Fibroblast of skin of back (primary cell): ENCODE measurements at regions not wholly inside any gene's neighbourhood (a gene's known extent, or its start where the extent isn't known, plus 50 kb on each side); places are given as distances from the start of the nearest gene placed in this dataset.

Source experiments
- DNase-seq: peaks from one replicate; pipeline ENCODE4 v3.0.0-alpha.2; 2013

GRCh38 chr12:89948271-89949175 lies 239.9 kb upstream of the ATP2B1 start:
- no peak for DNase-seq

DNA sequence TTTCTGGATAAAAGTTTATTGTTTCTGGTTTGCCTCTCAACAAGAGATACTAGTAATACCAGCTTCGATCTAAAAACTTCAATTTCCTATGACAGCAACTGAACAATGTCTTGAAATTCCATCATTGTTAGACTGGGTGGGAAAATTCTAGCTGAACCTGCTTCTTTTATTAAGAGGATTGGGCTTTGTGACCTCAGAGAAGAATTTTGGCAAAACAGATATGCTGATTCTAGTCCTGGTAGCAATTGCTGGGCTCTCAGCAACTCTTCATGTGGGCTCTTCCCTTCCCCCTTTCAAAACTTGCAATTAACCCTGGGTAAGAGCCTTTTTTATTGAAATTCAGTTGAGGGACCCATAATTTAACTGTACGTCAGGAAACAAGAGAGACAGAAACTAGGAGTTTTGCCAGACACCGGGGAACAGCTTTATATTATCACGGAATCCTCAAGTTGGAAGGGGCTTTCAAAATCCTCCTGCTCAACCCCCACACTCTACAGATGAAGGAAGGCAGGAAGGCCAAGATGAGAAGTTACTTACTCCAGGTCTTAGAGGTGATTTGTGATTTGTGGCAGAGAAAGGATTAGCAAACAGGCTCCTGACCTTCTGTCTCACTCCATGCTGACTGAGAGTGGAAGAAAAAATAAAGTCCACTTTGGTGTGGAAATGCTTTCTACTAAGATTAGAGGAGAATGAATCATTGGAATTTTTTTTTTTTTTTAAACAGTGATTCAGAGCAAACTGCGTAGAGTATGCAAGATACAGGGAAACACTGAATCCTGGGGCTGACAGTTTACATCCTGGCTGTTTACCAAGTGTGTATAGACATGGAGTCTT lies 239.0 kb upstream of the ATP2B1 start:
- peak; percentile 88 for DNase-seq

GRCh38 chr12:89946518-89947135 lies 238.0 kb upstream of the ATP2B1 start:
- DNase-seq: no peak

GRCh38 chr12:89945123-89945522 lies 236.5 kb upstream of the ATP2B1 start:
- DNase-seq: no peak

- DNase-seq: no peak
Measured at GRCh38 chr12:89943463-89943862, 234.8 kb upstream of the ATP2B1 start.

- DNase-seq: no peak
Measured at GRCh38 chr12:89941436-89941835, 232.8 kb upstream of the ATP2B1 start.

- DNase-seq: no peak
Measured at GRCh38 chr12:89939522-89940215, 231.0 kb upstream of the ATP2B1 start.

DNA sequence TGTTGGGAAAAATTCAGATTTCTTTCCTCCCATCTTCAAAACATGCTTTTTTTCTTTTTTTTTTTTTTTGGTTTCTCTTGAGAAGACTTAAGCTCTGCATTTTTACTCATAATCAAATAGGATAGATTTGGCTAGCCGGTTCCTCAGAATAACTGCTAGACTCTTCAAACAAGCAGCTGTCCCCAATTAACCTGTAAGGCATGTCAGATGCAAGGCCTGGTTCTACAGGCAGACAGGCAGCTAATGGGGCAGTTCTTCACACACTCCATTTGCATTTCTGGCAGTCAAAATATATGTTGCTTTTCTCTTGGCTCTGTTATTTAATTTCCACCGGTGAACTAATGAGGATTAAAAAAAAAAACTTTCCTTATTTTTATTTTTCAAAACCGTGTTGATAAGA lies 228.0 kb upstream of the ATP2B1 start:
- no peak for DNase-seq

DNA sequence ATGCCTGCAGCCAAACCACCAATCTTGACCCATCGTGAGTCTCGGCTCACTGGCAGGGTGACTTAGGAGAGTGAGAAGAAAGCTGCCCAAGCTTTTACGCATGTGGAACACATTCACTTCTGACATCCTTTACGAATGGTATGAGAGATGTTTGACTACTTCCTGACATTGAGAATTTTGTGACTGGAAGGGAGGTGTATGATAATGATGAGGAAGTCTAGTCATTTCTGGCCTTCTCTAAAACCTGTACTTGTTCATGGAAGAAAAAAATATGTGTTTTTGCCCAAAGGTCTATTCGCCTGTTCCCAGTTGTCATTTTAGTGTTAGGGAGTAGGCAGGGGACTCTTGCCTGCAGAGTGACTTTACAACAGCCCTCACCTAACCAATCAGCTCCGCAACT lies 227.2 kb upstream of the ATP2B1 start:
- DNase-seq: no peak

- no peak for DNase-seq
Measured at GRCh38 chr12:89933911-89934310, 225.3 kb upstream of the ATP2B1 start.

GRCh38 chr12:89932954-89933353 lies 224.3 kb upstream of the ATP2B1 start:
- DNase-seq: peak; percentile 50

- no peak for DNase-seq
Measured at GRCh38 chr12:89928467-89928866, 219.8 kb upstream of the ATP2B1 start.

GRCh38 chr12:89927226-89927698 lies 218.6 kb upstream of the ATP2B1 start:
- no peak for DNase-seq

DNA sequence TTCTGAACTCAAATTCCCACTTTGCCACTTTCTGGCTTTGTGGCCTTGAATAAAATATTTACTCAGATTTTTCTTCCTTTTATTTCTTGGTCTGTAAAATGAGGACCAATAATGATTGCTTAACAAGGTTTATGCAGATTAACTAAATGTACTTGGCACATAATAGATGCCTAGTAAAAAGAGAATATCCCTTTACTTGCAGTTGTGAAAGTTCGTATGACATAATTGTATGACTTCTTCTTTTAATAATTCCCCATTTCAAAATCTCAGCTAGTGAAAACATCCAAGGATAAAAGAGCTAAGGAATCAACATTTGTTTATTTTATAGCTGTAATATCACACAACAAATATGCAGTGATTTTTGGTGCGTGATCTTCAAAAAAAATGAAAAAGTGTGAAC lies 215.6 kb upstream of the ATP2B1 start:
- DNase-seq: no peak

DNA sequence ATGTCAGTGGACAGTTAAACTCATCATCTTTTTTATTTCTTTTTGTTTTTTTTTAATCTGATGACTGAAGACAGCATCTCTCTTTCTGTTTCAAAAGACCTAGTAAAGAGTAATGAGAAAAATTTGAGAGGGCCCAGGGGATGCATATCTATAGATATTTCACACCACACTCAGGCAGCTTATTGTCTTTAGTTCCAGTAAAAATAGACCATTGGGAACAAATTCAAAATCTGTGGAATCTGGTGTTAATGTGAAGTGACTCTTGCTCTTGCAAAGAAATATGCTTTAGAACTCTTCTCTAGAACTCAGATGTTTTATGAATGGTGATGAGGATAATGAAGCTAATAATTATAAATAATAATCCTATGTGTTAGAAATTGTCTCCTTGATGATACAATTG lies 214.5 kb upstream of the ATP2B1 start:
- DNase-seq: peak; percentile 58

DNA sequence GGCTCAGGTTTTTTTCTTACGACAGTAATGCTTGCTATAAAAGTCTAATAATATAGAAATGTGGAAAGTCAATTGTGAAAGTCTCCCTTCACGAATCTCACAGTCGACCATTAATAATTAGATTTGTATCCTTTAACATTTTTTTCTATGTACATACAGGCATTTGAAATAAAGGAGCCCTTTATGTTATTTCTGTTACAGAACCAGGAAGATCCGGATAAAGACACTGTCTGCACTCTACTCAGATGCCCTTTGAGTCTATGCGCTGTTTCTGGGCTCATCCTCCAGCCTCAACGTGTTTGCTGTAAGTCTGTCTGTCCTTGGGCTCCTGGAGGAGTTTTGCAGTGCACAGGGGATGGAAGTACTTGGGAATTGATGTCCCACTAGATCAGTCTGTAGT lies 212.2 kb upstream of the ATP2B1 start:
- no peak for DNase-seq

DNA sequence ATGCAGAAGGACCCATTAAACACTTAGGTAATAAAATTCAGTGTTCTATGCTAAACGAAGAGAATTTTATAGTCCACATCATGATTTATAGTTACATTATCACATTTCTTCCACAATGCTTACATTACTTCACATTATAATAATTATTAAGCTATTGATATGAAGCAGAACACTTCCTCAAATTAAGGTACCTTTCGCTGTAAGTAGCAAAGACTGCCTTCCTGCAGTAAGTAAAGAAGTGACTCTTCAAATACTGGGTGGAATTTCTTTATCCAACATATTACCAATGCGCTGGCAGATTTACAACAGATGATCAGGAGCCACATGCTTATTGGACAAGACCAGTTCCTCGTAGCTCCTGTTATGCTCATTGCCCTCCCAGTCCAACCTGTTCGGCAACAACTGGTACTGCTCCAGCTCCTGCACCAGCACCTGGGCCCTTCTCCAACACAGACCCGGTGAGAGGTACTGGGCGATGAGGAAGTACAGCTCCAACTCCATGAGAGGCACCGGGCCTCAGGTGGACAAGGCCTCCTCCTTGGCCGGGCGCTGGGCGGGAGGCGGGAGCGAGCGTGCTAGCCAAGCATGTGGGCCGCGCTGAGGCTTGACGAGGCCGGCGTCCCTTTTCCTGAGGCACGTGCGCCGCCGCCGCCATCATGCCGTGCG lies 210.7 kb upstream of the ATP2B1 start:
- no peak for DNase-seq

- no peak for DNase-seq
Measured at GRCh38 chr12:89918172-89918846, 209.7 kb upstream of the ATP2B1 start.

DNA sequence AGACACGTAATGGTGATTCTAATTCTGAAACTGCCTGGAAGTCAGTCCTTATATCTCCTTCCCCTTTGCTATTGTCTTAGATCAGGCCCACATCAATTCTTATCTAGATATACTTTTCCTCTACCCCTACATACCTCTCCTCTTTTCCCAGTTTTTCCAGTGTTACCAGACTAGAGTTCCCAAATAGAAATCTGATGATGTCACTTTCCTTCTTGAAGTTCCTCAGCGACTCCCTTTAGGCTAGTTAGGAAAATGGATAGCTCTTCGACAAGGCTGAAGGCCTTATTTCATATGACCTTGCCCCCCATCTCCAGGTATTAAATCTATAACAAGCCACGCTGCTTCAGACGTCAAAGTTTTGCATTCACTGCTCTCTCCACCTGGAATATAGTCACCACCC lies 201.1 kb upstream of the ATP2B1 start:
- DNase-seq: no peak

GRCh38 chr12:89907659-89908058 lies 199.0 kb upstream of the ATP2B1 start:
- DNase-seq: no peak

- no peak for DNase-seq
Measured at GRCh38 chr12:89906824-89907223, 198.2 kb upstream of the ATP2B1 start.
